ENCODE measurements at regions not wholly inside any gene's neighbourhood (a gene's known extent, or its start where the extent isn't known, plus 50 kb on each side); places are given as distances from the start of the nearest gene placed in this dataset.

DNA sequence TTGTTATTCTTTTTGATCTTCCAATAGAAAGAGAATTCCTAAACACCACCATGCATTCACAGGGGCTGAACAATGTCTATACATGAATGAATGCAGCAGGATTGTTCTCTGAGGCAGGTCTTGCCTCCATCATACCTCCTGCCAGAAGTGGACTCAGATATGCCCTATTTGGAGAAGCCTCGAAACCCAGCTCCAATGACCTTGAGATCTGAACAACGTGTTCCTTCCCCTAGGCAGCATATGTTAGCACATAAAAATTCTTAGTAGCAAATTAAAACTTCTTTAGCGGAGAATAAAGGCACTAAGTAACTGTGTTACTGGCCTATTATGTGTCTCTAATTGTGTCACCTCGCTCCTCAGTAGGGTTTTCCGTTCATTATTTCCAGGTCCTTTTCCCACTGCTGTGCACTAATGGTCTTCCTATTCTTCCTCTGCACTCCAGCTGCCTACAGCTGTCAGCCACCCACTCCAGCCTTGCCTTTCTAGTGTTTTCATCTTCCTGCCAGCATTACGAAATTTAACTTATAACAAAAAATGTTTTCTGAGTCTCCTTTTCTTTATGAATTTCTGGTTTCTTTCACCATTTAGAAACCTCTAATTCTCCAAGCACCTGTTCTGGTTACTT is 62.6 kb upstream of the IGF1 start:
- Histone ChIP-seq H3F3A (ENCODE audit: insufficient read depth, low read length) (no peaks in the 10 kb centered on the region), H3K4me2 (ENCODE audit: low read length) (no peak overlapping the region), H3K4me3 (ENCODE audit: low read depth, low read length, poor library complexity, severe bottlenecking) (no peak overlapping the region), H3K27me3 (ENCODE audit: insufficient read depth, low read length) (no peaks in the 10 kb centered on the region), H3K79me2 (ENCODE audit: insufficient read depth, low read length) (no peaks in the 10 kb centered on the region), H3K9ac (ENCODE audit: low read length) (no peak overlapping the region), H3K9me3 (ENCODE audit: low read length) (no peaks in the 10 kb centered on the region), H2AFZ (ENCODE audit: low read length) (no peak overlapping the region), H3K9me2 (ENCODE audit: low read depth, low read length) (no peaks in the 10 kb centered on the region), H3K4me1 (ENCODE audit: insufficient read depth, low read length, severe bottlenecking) (no peaks in the 10 kb centered on the region), H3K36me3 (ENCODE audit: insufficient read depth, low read length) (no peaks in the 10 kb centered on the region), H4K20me1 (ENCODE audit: insufficient read depth, low read length) (no peaks in the 10 kb centered on the region), H3K27ac (ENCODE audit: low read depth, low read length, poor library complexity, severe bottlenecking) (no peak overlapping the region)
- TF ChIP-seq EZH2 (IDR thresholded peaks at IDR 0.05; ENCODE audit: borderline replicate concordance, low read length) = no peak
- TF ChIP-seq, protein P1, sequence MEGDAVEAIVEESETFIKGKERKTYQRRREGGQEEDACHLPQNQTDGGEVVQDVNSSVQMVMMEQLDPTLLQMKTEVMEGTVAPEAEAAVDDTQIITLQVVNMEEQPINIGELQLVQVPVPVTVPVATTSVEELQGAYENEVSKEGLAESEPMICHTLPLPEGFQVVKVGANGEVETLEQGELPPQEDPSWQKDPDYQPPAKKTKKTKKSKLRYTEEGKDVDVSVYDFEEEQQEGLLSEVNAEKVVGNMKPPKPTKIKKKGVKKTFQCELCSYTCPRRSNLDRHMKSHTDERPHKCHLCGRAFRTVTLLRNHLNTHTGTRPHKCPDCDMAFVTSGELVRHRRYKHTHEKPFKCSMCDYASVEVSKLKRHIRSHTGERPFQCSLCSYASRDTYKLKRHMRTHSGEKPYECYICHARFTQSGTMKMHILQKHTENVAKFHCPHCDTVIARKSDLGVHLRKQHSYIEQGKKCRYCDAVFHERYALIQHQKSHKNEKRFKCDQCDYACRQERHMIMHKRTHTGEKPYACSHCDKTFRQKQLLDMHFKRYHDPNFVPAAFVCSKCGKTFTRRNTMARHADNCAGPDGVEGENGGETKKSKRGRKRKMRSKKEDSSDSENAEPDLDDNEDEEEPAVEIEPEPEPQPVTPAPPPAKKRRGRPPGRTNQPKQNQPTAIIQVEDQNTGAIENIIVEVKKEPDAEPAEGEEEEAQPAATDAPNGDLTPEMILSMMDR (IDR thresholded peaks at IDR 0.05; ENCODE audit: low read length) = no peak

DNA sequence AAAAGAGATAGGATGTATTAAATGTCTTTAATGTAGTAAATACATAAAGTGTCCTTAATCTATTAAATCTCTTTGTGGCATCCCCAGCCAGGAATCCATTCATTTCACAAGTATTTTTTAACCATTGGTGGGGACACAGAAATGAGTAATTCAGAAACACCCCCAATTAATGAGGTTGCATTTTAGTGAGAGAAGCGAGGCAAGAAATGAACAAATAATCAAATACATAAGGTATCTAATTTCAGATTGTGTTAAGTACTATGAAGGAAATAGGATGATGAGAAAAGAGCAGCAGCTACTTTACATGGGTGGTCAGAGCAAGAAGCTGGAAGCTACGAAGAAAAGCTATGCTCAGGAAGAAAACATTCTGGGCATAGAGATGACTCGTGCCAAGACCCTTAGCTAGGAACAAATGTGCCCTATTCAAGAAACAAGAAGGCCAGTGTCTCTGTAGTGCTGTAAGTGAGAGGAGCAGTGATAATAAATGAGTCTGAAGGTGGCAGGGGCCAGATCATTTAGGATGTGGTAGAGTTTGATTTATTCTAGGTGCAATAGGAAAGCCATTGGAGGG is 60.5 kb upstream of the IGF1 start:
- Histone ChIP-seq H3K9me2 (ENCODE audit: low read depth, low read length) (no peaks in the 10 kb centered on the region), H3K36me3 (ENCODE audit: insufficient read depth, low read length) (no peaks in the 10 kb centered on the region), H3K9me3 (ENCODE audit: low read length) (no peaks in the 10 kb centered on the region), H3K4me3 (ENCODE audit: low read depth, low read length, poor library complexity, severe bottlenecking) (no peak overlapping the region), H3K9ac (ENCODE audit: low read length) (no peak overlapping the region), H3K4me2 (ENCODE audit: low read length) (no peak overlapping the region), H3F3A (ENCODE audit: insufficient read depth, low read length) (no peaks in the 10 kb centered on the region), H3K79me2 (ENCODE audit: insufficient read depth, low read length) (no peaks in the 10 kb centered on the region), H2AFZ (ENCODE audit: low read length) (no peak overlapping the region), H3K27ac (ENCODE audit: low read depth, low read length, poor library complexity, severe bottlenecking) (no peak overlapping the region), H3K27me3 (ENCODE audit: insufficient read depth, low read length) (no peaks in the 10 kb centered on the region), H3K4me1 (ENCODE audit: insufficient read depth, low read length, severe bottlenecking) (no peaks in the 10 kb centered on the region), H4K20me1 (ENCODE audit: insufficient read depth, low read length) (no peaks in the 10 kb centered on the region)
- TF ChIP-seq EZH2 (IDR thresholded peaks at IDR 0.05; ENCODE audit: borderline replicate concordance, low read length) = no peak
- TF ChIP-seq, protein P1 (IDR thresholded peaks at IDR 0.05; ENCODE audit: low read length) = no peak

DNA sequence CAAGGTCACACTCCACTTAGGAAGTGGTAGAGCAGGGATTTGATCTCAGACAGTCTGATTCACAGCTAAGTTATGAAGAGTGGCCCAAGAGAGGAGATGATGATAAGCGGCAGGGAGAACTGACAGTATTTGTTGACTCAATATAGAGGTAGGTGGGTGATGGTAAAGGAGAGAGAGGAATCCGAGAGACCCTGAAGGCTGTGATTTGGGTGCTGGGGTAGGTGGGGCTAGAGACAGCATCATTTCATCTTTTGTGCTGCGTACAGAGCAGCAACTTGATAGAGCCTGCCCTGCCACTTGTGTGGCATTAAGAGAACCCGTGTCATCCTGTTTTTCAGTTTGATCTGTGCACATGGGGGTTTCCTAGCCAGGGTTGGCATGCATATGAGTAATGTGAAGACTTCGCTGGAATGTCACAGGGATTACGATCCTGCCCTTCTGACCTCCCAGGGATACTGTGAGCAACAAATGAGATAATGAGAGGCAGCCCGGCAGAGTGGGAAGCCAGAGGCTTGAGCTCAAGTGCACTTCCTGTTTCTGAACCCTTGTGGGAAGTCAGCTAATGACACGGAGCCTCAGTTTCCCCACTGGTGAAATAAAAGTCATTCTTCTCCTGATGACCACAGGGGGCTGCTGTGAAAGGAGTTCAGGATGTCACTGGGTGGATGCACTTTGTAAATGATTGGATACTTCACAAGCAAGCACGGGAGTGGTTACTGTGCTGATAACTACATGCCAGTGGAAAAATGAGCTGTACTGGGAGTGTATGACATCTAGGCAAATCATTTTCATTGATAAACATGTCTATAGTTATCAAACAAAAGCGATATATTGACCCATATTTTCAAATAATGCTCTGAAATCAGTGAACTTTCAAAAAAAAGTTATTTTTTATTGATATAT is 59.5 kb upstream of the IGF1 start:
- Histone ChIP-seq H3K9ac (ENCODE audit: low read length) (no peak overlapping the region), H3K4me1 (ENCODE audit: insufficient read depth, low read length, severe bottlenecking) (no peaks in the 10 kb centered on the region), H3K9me3 (ENCODE audit: low read length) (no peaks in the 10 kb centered on the region), H4K20me1 (ENCODE audit: insufficient read depth, low read length) (no peaks in the 10 kb centered on the region), H3K36me3 (ENCODE audit: insufficient read depth, low read length) (no peaks in the 10 kb centered on the region), H3K4me3 (ENCODE audit: low read depth, low read length, poor library complexity, severe bottlenecking) (no peak overlapping the region), H3K9me2 (ENCODE audit: low read depth, low read length) (no peaks in the 10 kb centered on the region), H3F3A (ENCODE audit: insufficient read depth, low read length) (no peaks in the 10 kb centered on the region), H2AFZ (ENCODE audit: low read length) (no peak overlapping the region), H3K27ac (ENCODE audit: low read depth, low read length, poor library complexity, severe bottlenecking) (no peak overlapping the region), H3K4me2 (ENCODE audit: low read length) (no peak overlapping the region), H3K79me2 (ENCODE audit: insufficient read depth, low read length) (no peaks in the 10 kb centered on the region), H3K27me3 (ENCODE audit: insufficient read depth, low read length) (no peaks in the 10 kb centered on the region)
- no peak for TF ChIP-seq EZH2 (IDR thresholded peaks at IDR 0.05; ENCODE audit: borderline replicate concordance, low read length)
- TF ChIP-seq, protein P1 (IDR thresholded peaks at IDR 0.05; ENCODE audit: low read length) = no peak
